CD4-positive, alpha-beta T cell (primary cell): ENCODE measurements at regions not wholly inside any gene's neighbourhood (a gene's known extent, or its start where the extent isn't known, plus 50 kb on each side); places are given as distances from the start of the nearest gene placed in this dataset.

ENCODE experiments used
- ATAC-seq: fragments of 200-7000 bp; cut with Tn5 transposase; one replicate; pipeline ENCODE4 v1.10.0; 2022; ENCODE audit warnings: mild to moderate bottlenecking; ENCODE audit not compliant: poor library complexity
- CTCF ChIA-PET: fragments of 350-600 bp; sonication (Branson Sonifier 250); formaldehyde crosslinking; loops from one replicate; lab custom pipeline; 2021; ENCODE audit warnings: antibody characterized with exemption, inconsistent platforms; lab: Charles Lee
- POLR2A ChIA-PET: fragments of 350-600 bp; sonication (Branson Sonifier 250); formaldehyde crosslinking; loops from one replicate; lab custom pipeline; 2021; ENCODE audit warnings: antibody characterized with exemption, inconsistent platforms; lab: Charles Lee
- DNase-seq, 14 experiments: peaks; one replicate each; pipeline ENCODE4 v3.0.0-alpha.2; 2013 to 2020; ENCODE audit warnings: mixed read lengths in 2 of 14
- H3K27ac ChIP-seq, 2 donors: one replicate each; pipeline versions ENCODE4 v1.5.1 to v1.7.0; 2013; ENCODE audit warnings: low read length in 2 of 2, low read depth in 1 of 2, mild to moderate bottlenecking in 1 of 2
- H3K27me3 ChIP-seq, 2 experiments: 1 replicate in 1 of 2; 2 replicates in 1 of 2; pipeline versions ENCODE4 v1.6.1 to v1.7.0; 2013; ENCODE audit warnings: low read length in 2 of 2, control low read depth in 1 of 2, mild to moderate bottlenecking in 1 of 2, moderate library complexity in 1 of 2; ENCODE audit not compliant: insufficient read depth in 2 of 2, control insufficient read depth in 1 of 2
- H3K36me3 ChIP-seq: one replicate; pipeline ENCODE4 v1.6.1; 2013; ENCODE audit warnings: low read length, control low read depth; ENCODE audit not compliant: insufficient read depth
- H3K4me1 ChIP-seq: one replicate; pipeline ENCODE4 v1.6.1; 2013; ENCODE audit warnings: low read length, control low read depth; ENCODE audit not compliant: insufficient read depth
- H3K4me3 ChIP-seq: one replicate; pipeline ENCODE4 v1.5.1; 2013; ENCODE audit warnings: mild to moderate bottlenecking, low read length, moderate library complexity
- H3K9me3 ChIP-seq, 2 experiments: 1 replicate in 1 of 2; 2 replicates in 1 of 2; pipeline versions ENCODE4 v1.6.1 to v1.7.0; 2013; ENCODE audit warnings: low read length in 2 of 2, mild to moderate bottlenecking in 2 of 2, control low read depth in 1 of 2, moderate library complexity in 1 of 2; ENCODE audit not compliant: control insufficient read depth in 1 of 2, insufficient read depth in 1 of 2
- H3K27ac Mint-ChIP-seq: one replicate; pipeline ENCODE4 v1.8.0; 2020; ENCODE audit warnings: mixed read lengths
- H3K27me3 Mint-ChIP-seq: one replicate; pipeline ENCODE4 v1.8.0; 2021; ENCODE audit warnings: mixed read lengths
- H3K36me3 Mint-ChIP-seq: one replicate; pipeline ENCODE4 v1.8.0; 2021; ENCODE audit warnings: low read depth, mixed read lengths
- H3K4me1 Mint-ChIP-seq: one replicate; pipeline ENCODE4 v1.8.0; 2021; ENCODE audit warnings: low read depth, mixed read lengths
- H3K4me3 Mint-ChIP-seq: one replicate; pipeline ENCODE4 v1.8.0; 2020; ENCODE audit warnings: mild to moderate bottlenecking, mixed read lengths
- H3K9me3 Mint-ChIP-seq: one replicate; pipeline ENCODE4 v1.8.0; 2020; ENCODE audit warnings: mixed read lengths
- intact Hi-C, 2 experiments: fragments of 100-400 bp; cut with DNase I in 1 of 2; cut with micrococcal nuclease in 1 of 2; formaldehyde crosslinking; loops; one replicate each; pipeline versions ENCODE4 v1.15.1 to v1.9.0; 2023 to 2025; cut with DNase I, micrococcal nuclease
- TF ChIP-seq, protein P1 (sequence below): fragments of 200-600 bp; IDR thresholded peaks from one replicate; pipeline ENCODE4 v1.8.0; 2022; ENCODE audit warnings: antibody characterized with exemption, mild to moderate bottlenecking

DNA sequence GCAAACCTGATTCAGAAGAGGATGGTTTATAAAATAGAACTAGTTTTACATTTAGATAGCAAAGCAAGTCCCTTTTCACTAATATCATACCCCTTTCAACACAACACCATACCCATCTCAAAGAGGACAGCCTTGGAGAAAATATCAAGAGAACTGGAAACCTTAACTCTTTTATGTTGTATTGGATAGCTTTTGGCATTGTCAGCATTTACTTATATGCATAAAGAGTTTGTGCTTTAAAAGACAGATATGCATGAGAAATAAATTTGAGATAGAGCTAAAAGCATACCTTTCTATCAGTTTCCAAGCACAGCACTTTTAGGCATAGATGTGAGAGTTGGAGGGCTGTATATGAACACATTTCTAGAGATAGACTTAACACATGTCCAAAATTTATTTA, 799.3 kb upstream of the ACO1 start:
- Histone ChIP-seq H3K9me3 (no peaks in the 10 kb centered on the region), H3K4me1 (no peaks in the 10 kb centered on the region), H3K27me3 (no peaks in the 10 kb centered on the region), H3K36me3 (no peaks in the 10 kb centered on the region), H3K27ac (no peak overlapping the region), H3K4me3 (no peak overlapping the region)
- intact Hi-C loops = no loop called here
- no peaks in the 10 kb centered on the region for H3K9me3 Mint-ChIP-seq
- CTCF ChIA-PET = no interaction called here
- H3K36me3 Mint-ChIP-seq = no peaks in the 10 kb centered on the region
- H3K4me3 Mint-ChIP-seq = no peak overlapping the region
- H3K4me1 Mint-ChIP-seq = no peaks in the 10 kb centered on the region
- H3K27ac Mint-ChIP-seq = no peak overlapping the region
- DNase-seq (no peak), ATAC-seq (no peak)
- H3K27me3 Mint-ChIP-seq = no peaks in the 10 kb centered on the region
- TF ChIP-seq, protein P1, sequence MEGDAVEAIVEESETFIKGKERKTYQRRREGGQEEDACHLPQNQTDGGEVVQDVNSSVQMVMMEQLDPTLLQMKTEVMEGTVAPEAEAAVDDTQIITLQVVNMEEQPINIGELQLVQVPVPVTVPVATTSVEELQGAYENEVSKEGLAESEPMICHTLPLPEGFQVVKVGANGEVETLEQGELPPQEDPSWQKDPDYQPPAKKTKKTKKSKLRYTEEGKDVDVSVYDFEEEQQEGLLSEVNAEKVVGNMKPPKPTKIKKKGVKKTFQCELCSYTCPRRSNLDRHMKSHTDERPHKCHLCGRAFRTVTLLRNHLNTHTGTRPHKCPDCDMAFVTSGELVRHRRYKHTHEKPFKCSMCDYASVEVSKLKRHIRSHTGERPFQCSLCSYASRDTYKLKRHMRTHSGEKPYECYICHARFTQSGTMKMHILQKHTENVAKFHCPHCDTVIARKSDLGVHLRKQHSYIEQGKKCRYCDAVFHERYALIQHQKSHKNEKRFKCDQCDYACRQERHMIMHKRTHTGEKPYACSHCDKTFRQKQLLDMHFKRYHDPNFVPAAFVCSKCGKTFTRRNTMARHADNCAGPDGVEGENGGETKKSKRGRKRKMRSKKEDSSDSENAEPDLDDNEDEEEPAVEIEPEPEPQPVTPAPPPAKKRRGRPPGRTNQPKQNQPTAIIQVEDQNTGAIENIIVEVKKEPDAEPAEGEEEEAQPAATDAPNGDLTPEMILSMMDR = no peak
- POLR2A ChIA-PET = no interaction called here

DNA sequence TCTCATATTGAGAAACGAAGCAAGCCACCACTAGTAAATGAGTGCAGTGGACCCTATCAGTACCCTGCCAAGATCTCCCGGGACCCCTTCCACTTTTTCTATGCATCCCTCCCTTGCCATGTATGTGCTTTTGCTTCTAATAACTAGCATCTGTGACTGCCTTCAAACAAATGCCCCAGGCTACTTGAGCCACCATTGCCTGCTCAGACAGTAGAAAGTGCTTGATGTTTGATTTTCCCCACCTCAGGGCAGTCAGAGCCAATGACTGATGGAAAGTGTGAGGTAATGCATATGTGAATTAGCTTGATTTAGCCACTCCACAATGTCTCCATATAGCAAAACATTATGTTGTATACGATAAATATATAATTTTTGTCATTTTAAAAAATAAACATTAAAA, 797.3 kb upstream of the ACO1 start:
- CTCF ChIA-PET = no interaction called here
- Mint-ChIP-seq H3K4me1 (no peaks in the 10 kb centered on the region), H3K27me3 (no peaks in the 10 kb centered on the region), H3K4me3 (no peak overlapping the region), H3K27ac (no peak overlapping the region), H3K36me3 (no peaks in the 10 kb centered on the region), H3K9me3 (no peaks in the 10 kb centered on the region)
- TF ChIP-seq, protein P1 = no peak
- no peaks in the 10 kb centered on the region for H3K9me3 ChIP-seq
- no peaks in the 10 kb centered on the region for H3K27me3 ChIP-seq
- no peak overlapping the region for H3K4me3 ChIP-seq
- POLR2A ChIA-PET = no interaction called here
- H3K4me1 ChIP-seq = no peaks in the 10 kb centered on the region
- DNase-seq = no peak
- intact Hi-C loops = no loop called here
- no peak overlapping the region for H3K27ac ChIP-seq
- H3K36me3 ChIP-seq = no peaks in the 10 kb centered on the region
- ATAC-seq = no peak

DNA sequence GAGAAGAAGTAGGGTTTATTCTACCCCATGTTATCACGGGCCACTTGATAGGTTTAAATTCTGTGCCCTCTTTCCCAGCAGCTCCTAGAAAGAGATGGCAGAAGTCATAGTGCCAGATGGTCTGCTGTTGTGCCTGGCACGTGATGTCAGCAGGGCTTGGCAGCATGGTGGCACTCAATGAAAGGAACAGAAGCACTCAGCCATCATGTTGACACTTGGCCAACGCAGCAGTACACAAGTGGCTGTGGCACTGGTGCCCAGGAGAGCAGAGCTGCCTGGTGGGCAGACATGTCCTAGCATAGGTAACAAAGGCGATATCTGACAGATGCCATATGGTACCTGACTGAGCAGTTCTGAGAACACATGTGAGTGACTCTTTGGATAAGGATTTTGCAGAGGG, 796.4 kb upstream of the ACO1 start:
- Mint-ChIP-seq H3K4me3 (no peak overlapping the region), H3K36me3 (no peaks in the 10 kb centered on the region), H3K9me3 (no peaks in the 10 kb centered on the region), H3K27ac (no peak overlapping the region), H3K27me3 (no peaks in the 10 kb centered on the region), H3K4me1 (no peaks in the 10 kb centered on the region)
- ChIA-PET CTCF (interaction anchor here (0.6 kb wide), 1 partner anchor 489 kb away, joined by 5 read pairs; no protein-coding TSS in a partner anchor), POLR2A (no interaction called here)
- TF ChIP-seq, protein P1 = no peak
- no peaks in the 10 kb centered on the region for H3K9me3 ChIP-seq
- H3K36me3 ChIP-seq = no peaks in the 10 kb centered on the region
- H3K27me3 ChIP-seq = no peaks in the 10 kb centered on the region
- H3K4me1 ChIP-seq = no peaks in the 10 kb centered on the region
- intact Hi-C loops = no loop called here
- H3K27ac ChIP-seq = no peak overlapping the region
- DNase-seq (no peak), ATAC-seq (no peak)
- no peak overlapping the region for H3K4me3 ChIP-seq
